Medulla oblongata (tissue), 1 donor: ENCODE measurements at regions not wholly inside any gene's neighbourhood (a gene's known extent, or its start where the extent isn't known, plus 50 kb on each side); places are given as distances from the start of the nearest gene placed in this dataset.
A peak's percentile ranks its signal among the peaks of the same experiment; 100 is the strongest.
"Not testable (repeated sequence)": the region's sequence is repeated elsewhere in the genome, so short reads cannot be mapped to it uniquely, and the experiment has no call there.

Experiments used
- DNase-seq: peaks from one replicate; pipeline ENCODE4 v3.0.0-alpha.2; 2015; ENCODE audit errors: extremely low spot score

DNA sequence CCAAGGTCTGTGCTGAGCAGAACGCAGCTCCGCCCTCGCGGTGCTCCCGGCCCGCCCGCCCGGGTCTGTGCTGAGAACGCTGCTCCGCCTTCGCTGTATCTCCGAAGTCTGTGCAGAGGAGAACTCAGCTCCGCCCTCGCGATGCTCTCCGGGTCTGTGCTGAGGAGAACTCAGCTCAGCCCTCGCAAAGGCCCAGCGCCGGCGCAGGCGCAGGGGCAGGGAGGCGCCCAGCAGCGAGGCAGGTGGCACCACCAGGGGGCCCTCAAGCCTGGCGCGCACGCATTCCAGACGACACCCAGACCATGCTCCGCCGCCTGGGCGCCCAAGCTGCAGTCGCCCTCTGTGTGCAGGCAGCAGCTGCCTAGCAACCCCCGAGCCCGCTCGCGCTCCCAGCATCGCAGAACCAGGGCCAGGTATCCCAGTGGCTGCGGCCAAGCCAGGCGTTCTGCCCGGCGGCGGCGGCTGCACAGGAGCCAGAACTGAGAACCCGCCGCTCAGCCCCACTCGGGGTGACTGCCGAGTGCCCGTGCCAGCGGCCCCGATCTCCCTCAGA, 672.1 kb upstream of the DEFB115 start:
- DNase-seq = not testable (repeated sequence)

DNA sequence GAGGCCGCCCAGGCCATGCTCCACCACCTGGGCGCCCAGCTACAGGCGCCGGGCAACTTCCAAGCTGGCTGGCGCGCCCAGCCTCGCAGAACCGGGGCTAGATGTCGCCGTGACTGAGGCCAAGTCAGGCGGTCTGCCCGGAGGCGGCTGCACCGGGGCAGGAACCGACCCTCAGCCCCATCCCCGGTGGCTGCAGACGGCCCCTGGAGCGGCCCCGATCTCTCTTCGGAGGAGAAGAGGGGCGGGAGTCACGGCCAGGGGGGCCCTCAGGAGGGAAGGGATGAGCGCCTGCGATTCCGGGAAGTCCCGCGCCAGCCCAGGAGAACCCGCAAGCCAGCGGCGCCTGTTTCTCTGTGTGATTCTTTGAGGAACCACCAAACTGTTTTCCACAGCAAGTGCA, 671.3 kb upstream of the DEFB115 start:
- DNase-seq = not testable (repeated sequence)

DNA sequence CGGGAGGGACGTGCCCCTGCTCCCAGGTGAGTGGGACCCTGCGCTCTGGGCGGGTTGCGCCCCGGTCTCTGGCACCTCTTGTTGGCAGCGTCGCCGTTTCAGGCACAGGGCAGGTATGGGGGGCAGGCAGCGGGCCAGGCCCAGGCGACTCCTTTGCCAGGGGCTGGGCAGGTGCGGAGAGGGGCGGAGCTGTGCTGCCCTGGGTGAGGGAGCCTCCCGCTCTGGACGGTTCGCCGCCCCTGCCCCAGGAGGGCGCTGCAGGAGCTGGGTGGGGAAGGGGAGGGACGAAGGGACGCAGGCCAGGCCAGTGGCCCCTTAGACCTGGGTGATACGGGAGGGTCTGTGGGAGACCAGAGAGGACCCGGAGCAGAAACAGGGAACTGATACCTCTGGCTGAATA, 663.9 kb upstream of the DEFB115 start:
- no peak for DNase-seq

DNA sequence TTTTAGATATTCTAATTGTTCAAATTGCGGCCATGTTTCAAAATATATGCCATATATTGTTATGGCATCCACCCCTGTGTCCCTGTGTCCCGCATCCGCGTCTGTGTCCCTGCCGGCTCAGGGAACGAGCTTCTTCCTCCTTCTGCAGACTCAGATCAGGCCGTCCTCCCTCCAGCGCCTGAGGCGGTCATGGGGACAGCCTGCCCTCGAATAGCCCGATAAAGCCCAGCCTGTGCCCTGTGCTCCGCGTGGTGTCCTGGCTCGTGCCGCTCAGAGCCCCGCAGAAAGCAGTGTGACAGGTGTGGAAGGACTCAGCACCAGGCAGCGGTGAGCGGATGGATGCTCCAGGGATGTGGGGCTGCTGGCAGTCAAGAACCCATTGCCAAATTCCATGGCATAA, 663.4 kb upstream of the DEFB115 start:
- DNase-seq = no peak

DNA sequence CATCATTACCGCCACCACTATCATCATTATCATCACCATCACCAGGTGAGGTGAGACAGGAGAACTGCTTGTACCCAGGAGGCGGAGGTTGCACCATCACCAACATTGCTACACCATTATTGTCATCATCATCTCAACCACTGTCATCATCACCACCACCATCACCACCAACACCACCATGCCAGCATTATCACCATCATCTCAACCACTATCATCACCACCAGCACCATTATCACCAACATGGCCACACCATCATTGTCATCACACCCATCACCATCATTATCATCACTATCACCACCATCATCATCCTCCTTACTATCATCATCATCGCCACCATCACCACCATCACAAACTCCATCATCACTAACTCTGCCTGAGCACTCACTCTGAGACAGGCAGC, 661.8 kb upstream of the DEFB115 start:
- no peak for DNase-seq

GRCh38 chr20:30597429-30597828, 660.0 kb upstream of the DEFB115 start:
- not testable (repeated sequence) for DNase-seq

- DNase-seq = no peak
Measured at GRCh38 chr20:30598460-30599230, 658.8 kb upstream of the DEFB115 start.

DNA sequence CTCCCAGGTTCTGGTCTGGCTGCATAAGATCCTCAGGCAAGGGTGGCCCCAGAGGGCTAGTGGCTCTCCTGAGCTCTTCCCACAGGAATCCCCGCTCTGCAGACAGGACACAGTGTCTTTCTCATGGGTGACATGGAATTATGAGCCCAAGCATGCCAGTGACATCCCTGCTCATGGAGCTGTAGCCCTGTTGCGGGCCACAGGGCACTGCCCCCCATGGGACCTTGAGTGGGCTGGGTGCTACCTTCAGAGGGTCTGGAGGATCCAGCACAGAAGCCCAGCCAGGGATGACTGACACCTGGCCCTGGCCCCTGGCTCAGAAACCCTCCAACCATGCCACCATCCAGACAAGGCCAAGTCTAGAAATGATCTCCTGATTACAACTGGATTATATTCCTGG, 657.5 kb upstream of the DEFB115 start:
- DNase-seq = no peak

GRCh38 chr20:30601974-30602373, 655.5 kb upstream of the DEFB115 start:
- DNase-seq = no peak

DNA sequence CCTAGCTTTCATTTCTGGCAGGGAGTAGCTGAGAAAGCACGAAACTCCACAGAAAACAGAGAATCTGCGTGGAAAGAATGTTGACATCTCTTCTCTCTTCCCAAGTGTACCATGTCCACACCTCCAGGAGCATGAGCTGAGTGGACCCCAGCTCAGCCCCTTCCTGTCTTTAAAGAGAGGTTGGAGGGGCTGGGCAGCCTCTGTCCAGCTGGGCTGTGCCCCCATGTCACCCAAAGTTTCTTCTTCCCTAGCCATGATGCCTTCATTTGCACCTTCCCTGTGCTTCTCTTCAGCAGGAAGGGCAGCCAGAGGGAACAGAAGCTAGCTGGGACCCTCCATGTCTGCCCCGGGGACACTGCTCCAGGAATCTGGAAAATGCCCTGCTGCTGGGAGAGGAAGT, 655.0 kb upstream of the DEFB115 start:
- DNase-seq = no peak

DNA sequence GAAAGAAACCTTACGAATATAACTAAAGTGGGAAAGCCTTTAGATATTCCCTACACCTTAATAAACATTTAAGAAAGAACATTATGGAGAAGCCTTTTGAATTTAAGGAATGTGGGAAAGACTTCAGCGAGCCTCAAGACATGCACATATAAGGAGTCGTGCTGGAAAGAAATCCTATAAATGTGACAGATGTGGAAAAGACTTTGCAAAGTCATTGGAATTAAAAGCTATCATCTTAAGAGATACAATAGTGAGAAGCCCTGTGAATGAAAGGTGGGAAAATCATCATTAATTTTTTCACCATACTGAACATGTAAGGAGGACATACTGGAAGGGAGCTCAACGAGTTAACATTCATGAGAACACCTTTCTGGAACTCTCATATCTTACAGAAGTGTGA, 650.5 kb upstream of the DEFB115 start:
- DNase-seq = no peak

DNA sequence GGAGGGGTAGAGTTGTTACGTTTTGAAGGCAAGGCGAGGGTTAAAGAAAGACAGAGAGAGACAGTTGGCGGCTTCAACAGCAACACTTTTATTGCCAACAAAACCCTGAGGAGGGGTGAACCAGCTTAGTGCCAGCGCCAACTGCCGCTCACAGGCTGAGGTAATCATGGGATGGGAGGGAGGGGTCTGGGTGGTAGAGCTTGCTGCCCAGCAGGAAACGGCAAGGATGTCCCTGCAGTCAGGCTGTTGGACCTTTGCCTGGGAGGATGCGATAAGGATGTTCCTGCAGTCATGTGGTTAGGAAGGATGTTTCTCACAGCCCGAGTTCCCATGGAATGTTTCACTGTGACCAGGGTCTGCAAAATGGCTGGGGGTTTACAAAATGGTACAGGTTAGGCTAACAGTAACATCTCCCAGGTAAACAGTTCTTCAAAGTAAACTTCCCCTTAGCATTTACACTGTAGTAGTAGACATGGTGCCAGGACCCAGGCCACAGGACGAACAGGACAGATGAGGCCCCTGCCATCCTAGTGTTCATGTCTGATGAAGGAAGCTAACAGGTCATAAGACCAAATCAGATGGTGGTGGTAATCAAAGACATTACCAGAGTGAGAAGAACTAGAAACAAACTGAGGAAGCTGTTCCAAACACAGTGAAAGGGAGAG, 647.3 kb upstream of the DEFB115 start:
- no peak for DNase-seq

DNA sequence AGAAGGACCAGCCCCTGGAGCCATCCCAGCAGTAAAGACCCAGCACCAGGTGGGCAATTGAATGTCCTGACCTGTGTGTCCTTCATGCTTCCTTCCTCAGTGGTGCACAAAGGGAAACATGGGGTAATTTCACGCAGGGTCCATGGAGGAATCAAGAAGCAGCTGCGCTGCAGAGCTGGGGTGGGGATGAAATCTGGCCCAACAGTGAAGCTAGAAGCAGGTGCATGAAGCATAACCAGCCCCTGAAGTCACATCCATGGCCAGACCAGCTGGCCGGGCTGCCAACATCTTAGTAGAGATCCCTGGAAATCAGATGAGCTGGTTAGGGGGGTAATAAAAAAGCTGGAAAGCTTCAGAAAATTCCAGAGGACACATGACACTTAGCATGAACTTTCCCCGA, 646.7 kb upstream of the DEFB115 start:
- no peak for DNase-seq

DNA sequence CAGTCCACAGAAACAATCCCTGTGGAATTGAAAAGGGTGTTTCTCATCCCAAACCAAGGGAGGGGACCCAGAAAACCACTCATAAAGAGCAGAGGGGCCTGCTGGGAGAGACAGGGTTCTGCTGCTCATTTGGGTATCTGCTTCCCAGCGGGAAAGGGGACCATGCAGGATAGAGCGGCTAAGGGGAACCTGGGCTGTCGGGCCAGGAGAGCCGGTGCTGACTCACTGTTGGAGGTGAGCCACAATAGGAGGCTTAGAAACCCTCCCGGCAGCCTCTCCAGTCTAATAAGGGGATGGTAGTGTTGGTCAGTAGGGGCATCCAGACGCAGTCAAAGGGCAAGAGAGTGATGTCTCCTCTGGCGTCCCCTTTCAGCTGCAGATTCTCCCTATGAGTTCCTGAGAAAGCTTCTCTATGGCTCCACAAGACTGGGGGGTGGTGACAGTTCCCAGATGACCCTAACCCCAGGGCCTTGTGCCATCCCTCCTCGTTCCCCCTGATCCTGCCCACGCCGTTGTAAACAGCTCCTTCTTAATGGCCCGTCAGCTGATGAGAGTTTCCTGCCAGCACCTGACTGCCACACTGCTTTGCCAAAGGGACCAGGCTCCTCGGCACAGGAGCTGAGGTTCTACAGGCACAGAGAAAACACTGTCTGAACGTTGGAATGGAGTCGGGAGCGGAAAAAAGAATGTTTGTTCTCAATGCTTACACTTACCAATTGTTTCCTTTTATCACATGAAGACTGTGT, 646.1 kb upstream of the DEFB115 start:
- peak; percentile 45 for DNase-seq

GRCh38 chr20:30612344-30612743, 645.1 kb upstream of the DEFB115 start:
- no peak for DNase-seq

GRCh38 chr20:30621346-30621745, 636.1 kb upstream of the DEFB115 start:
- DNase-seq = not testable (repeated sequence)

- not testable (repeated sequence) for DNase-seq
Measured at GRCh38 chr20:30624310-30624709, 633.2 kb upstream of the DEFB115 start.

DNA sequence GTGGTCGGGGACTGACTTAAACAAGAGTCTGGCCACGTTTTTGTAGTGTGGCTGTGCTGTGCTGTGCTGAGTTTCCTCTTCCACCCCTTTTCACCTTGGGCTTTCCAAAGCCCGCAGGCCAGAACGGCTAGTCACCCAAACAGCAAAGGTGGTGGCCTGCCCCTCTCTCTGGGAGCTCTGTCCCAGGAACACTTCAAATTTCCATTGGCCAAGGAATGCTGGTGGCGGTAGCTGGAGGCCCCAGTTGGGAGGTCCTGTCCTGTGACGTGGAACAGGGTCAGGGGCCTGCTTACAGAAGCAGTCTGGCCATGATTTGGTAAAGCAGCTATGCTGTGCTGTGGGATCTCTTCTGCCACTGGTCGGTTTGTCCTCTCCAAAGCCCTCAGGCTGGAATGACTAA, 628.1 kb upstream of the DEFB115 start:
- DNase-seq = not testable (repeated sequence)

DNA sequence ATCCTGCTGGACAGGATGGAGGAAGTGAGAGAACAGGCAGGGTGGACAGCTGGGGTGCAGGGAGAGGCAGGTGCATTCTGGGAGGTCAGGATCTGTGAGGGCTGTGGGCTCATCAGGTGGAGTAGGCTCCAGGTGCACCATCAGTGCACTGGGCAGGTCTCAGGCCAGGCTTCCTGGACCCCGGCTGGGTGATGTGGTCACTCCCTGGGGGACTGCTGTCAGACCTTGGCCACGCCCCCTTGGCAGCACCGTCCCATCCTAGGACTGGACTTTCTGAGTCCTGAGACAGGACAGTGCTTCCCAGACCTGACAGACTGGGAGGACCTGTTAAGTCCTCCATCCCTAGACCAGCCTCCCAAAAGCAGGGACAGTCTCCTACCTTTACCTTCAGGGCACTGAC, 626.7 kb upstream of the DEFB115 start:
- no peak for DNase-seq

DNA sequence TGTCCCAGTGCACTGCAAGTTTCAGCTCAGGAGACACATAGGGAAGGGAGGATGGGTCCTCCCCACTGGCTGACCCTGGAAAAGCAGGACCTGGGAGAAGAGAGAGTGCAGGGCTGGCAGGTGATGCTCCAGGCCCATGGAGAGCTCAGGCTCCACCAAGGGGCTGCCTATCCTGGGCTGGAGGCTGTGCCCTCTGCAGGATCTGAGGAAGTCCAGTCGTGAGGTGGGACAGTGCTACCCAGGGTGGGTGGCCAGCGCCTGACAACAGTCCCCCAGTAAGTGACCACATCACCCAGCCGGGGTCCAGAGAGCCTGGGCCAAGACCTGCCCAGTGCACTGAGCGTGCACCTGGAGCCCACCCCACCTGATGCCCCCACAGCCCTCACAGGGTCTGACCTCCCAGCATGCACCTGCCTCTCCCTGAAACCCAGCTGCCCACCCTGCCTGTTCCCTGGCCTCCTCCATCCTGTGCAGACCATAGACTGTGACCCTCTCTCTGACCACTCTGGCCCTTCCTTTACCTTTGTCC, 626.1 kb upstream of the DEFB115 start:
- not testable (repeated sequence) for DNase-seq

- DNase-seq = not testable (repeated sequence)
Measured at GRCh38 chr20:30632773-30633172, 624.7 kb upstream of the DEFB115 start.

GRCh38 chr20:30641522-30641921, 615.9 kb upstream of the DEFB115 start:
- DNase-seq = not testable (repeated sequence)
